ENCODE measurements at regions not wholly inside any gene's neighbourhood (a gene's known extent, or its start where the extent isn't known, plus 50 kb on each side); places are given as distances from the start of the nearest gene placed in this dataset.

GRCh38 chr2:226641008-226641407 is 158.6 kb downstream of the IRS1 start:
- TF ChIP-seq CTCF (IDR thresholded peaks at IDR 0.05; ENCODE audit: low read depth, low read length): no peak
- no peak for DNase-seq (ENCODE audit: low read depth, low spot score)
- H3K4me3 ChIP-seq (ENCODE audit: low read depth, low read length): no peak overlapping the region
- in situ Hi-C loops (cut with HindIII; ENCODE audit: low sequenced_read_pairs): no loop called here

DNA sequence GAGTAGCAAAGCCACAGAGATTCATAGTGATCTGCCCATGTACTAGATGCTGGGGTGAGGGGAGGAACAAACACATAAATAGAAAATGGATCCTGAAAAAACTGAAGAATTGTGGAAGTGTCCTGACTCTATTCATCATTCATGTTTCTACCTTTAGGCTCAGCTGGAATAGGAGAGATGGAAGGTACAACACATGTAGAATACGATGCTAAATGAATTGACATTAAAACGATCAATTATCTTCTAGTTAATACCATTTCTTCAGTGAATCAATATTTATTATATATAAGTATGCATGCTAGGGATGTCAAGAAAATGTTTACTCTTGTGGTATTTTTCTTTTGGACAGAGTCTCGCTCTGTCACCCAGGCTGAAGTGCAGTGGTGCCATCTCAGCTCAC is 159.1 kb downstream of the IRS1 start:
- no peak overlapping the region for H3K4me3 ChIP-seq (ENCODE audit: low read depth, low read length)
- no peak for DNase-seq (ENCODE audit: low read depth, low spot score)
- in situ Hi-C loops (cut with HindIII; ENCODE audit: low sequenced_read_pairs): no loop called here
- TF ChIP-seq CTCF (IDR thresholded peaks at IDR 0.05; ENCODE audit: low read depth, low read length): no peak

GRCh38 chr2:226639550-226639949 is 160.1 kb downstream of the IRS1 start:
- in situ Hi-C loops (cut with HindIII; ENCODE audit: low sequenced_read_pairs): no loop called here
- H3K4me3 ChIP-seq (ENCODE audit: low read depth, low read length): no peak overlapping the region
- no peak for DNase-seq (ENCODE audit: low read depth, low spot score)
- TF ChIP-seq CTCF (IDR thresholded peaks at IDR 0.05; ENCODE audit: low read depth, low read length): no peak

GRCh38 chr2:226638576-226638975 is 161.0 kb downstream of the IRS1 start:
- in situ Hi-C loops (cut with HindIII; ENCODE audit: low sequenced_read_pairs): no loop called here
- DNase-seq (ENCODE audit: low read depth, low spot score): peak; percentile 29
- TF ChIP-seq CTCF (IDR thresholded peaks at IDR 0.05; ENCODE audit: low read depth, low read length): no peak
- H3K4me3 ChIP-seq (ENCODE audit: low read depth, low read length): no peak overlapping the region

GRCh38 chr2:226637383-226637782 is 162.2 kb downstream of the IRS1 start:
- DNase-seq (ENCODE audit: low read depth, low spot score): no peak
- TF ChIP-seq CTCF (IDR thresholded peaks at IDR 0.05; ENCODE audit: low read depth, low read length): no peak
- H3K4me3 ChIP-seq (ENCODE audit: low read depth, low read length): no peak overlapping the region
- in situ Hi-C loops (cut with HindIII; ENCODE audit: low sequenced_read_pairs): no loop called here

GRCh38 chr2:226636586-226636985 is 163.0 kb downstream of the IRS1 start:
- DNase-seq (ENCODE audit: low read depth, low spot score): no peak
- no peak for TF ChIP-seq CTCF (IDR thresholded peaks at IDR 0.05; ENCODE audit: low read depth, low read length)
- H3K4me3 ChIP-seq (ENCODE audit: low read depth, low read length): no peak overlapping the region
- in situ Hi-C loops (cut with HindIII; ENCODE audit: low sequenced_read_pairs): no loop called here
